Activated T-cell treated with anti-CD3 and anti-CD28 coated beads for 24 hours (primary cell): ENCODE measurements at regions not wholly inside any gene's neighbourhood (a gene's known extent, or its start where the extent isn't known, plus 50 kb on each side); places are given as distances from the start of the nearest gene placed in this dataset.

Experiments
- DNase-seq: peaks from one replicate; pipeline ENCODE4 v3.0.0-alpha.2; 2020; ENCODE audit warnings: low read depth

DNA sequence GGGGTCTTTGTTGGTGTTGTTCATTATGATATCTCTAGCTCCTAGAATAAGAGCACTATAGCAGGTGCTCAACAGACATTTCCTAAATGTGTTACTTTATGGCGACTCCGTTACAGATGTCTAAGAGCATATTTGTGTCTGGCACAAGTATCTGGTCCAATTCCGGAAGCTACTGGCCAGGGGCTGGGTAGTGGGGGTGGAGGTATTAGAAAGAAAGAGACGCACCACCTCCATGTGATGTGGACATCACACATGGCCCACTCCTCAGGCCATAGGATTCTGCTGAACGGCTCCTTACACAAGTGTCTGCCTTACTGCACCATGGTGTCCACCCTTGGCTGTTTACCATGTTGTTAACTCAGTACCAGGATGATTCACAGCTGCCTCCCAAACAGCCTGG lies 296.8 kb upstream of the MKI67 start:
- no peak for DNase-seq

DNA sequence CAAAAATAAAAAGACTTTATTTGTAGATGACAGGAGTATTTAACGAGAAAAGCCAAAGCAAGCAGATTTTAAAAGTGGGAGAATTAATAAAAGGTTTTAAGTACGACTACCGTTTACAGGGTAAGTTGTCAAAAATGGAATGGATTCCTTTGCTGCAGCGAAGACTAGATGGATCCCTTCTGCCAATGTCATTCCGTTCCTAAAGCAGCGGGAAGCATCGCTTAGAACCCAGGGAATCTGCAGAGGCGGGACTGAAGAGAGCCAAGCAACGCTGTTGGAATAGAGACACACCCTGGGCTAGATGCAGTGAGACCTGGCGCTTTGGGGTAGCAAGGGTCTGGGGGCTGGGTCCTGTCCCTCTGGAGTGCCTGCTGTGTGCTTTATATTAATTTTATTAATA lies 303.1 kb upstream of the MKI67 start:
- no peak for DNase-seq

GRCh38 chr10:128429835-128430513 lies 303.8 kb upstream of the MKI67 start:
- DNase-seq = no peak

DNA sequence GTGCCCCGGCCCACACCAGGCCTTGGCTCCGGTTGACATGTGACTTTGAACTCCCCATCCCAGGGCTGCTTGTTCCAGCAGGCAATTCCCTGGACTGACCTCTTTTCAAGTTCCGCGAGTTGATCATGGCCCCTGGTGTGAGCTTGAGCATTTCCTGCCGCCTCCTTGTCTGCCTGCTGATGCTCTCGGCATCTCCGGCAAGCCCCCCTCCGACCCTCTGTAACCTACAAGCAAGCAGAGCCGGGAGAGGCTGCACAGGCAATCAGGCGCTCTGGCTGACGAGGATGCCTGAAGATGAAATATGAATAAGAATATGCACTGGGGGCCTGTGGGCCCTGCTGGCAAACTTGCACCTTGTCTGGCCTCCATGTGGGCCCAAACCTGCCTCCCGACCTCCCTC lies 304.9 kb upstream of the MKI67 start:
- no peak for DNase-seq

GRCh38 chr10:128431506-128431905 lies 305.3 kb upstream of the MKI67 start:
- DNase-seq = no peak

DNA sequence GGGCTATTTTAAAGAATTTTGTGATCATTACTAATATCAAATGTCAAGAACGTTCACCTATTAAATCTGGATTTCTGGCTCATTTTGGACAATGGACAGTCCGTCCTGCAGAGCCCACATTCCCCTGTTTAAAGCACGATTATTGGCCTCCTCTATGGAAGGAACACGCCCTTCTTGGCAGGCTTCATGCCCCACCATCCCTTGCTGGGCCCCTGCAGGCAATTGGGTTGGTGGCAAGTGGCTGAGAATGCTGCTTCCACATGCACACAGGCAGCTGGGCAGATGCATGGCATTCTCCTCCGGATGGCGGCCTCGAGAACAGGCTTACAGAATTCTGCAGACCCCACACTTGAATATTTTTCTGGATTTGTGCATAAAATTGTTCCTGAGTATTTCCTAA lies 305.8 kb upstream of the MKI67 start:
- DNase-seq = no peak

GRCh38 chr10:128432423-128432822 lies 306.2 kb upstream of the MKI67 start:
- DNase-seq = no peak

DNA sequence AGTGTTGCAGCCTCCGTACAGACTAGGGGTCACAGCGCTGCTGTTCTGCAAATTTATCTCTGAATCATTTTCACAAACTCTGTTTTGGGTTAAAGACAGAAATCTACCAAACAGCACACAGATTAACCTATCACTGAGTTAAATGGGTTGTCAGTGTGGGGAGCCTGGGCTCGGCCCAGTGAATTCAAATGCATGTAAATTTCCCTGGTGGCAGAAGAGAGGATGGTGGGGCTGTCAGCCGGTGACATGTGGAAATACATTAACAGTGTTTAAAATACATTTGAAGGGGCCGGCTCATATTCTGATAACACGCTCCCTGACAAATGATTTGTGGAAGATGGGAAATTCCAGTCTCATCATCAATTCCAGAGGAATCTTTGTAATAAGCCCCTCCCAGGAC lies 309.6 kb upstream of the MKI67 start:
- no peak for DNase-seq

DNA sequence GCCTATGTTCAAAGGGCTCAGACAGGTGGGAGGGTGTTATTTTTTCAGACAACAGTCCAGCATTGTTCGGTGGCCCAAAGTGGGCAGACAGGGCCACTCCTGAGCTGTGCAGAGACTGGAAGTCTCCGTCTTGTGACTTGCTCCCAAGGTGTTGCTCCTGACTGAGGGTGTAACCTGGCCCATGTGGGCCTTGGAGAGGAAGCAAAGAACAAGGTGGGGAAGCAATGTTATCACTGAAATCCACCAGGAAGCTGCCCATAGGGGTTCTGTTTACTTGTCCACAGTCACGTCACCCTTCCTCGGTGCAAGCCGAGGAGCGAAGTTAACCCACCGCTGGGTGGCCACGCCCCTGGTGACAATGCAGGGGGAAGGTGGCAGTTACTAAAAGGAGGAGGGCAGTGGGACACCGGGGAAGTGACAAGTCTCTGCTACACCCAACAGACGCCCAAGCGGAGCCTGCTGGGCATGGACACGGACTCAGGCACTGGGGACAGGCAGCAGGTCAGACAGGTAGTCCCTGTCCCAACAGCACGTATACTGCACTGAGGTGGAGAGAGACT lies 311.6 kb upstream of the MKI67 start:
- DNase-seq = no peak

DNA sequence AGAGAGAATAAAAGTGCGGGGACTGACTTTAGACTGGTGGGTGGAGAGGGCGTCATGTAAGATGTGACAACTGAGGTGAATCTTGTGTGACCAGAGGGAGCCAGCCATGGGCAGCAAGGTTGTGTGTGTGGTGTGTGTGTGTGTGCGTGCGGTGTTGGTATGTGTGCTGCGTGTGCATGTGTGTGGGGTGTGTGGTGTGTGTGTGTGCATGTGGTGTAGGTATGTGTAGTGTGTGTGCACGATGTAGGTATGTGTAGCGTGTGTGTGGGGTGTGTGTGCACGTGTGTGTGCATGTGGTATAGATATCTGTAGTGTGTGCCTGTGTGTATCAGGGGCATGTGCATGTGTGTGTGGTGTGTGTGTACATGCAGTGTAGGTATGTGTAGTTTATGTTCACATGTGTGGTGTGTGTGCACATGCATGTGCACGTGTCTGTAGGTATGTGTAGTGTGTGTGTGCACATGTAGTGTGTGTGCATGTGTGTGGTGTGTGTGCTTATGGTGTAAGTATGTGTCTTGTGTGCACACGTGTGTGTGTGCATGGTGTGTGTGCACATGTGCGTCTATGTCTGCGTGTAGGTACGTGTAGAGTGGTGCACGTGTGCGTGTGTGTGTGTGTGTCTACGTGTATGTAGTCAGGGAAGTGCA lies 312.3 kb upstream of the MKI67 start:
- DNase-seq = no peak

DNA sequence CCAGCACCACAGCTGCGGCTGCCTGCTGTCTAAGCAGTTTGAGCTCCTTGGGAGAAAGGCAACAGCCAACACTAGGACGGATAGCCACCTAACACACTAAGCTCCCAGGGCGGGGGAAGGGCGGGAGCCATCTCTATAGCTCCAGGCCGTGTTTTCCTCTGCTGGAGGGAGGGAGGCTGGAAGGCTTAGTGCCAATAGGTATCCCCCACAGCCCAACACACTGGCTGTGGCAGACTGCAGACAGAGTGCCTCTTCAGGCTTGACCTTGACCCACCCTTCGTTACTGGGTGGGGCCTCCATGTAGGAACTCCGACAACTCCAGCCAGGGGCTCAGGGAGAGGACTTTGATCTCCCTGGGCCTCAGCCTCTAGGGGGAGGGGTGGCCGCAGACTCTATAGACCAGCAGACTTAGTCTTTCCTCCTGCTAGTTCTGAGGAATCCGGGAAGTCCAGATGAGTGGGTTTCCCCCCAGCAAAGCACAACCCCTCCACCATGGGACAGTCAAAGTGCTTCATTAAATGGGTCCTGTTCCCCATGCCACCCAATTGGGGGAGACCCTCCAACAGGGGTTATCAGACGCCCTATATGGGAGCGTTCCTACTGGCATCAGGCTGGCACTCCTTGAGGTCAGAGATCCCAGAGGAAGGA lies 314.4 kb upstream of the MKI67 start:
- no peak for DNase-seq

DNA sequence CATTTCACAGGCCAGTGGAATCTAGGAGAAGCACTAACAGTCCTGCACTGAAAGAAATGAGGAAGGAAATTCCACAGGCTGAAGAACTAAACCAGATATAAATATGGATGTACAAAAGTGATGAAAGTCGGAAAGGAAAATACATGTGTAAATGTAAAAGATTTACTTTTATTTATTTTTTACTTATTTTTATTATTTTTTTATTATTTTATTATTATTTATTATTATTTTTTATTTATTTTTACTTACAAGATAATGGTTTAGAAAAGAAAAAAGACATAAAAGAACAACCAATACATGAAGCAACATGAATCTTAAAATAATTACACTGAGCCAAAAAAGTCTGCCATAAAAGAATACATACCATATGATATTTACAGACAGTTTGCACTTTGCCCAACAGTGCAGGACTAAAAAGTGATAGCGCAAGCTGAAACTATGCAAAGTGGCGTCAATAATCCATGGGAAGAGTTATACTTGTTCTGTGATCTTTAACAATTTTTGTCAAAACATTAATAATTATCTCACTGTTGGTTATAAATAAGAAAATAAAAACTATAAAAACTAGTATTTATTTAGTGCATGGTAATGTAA lies 317.8 kb upstream of the MKI67 start:
- DNase-seq = no peak

GRCh38 chr10:128448796-128449195 lies 322.6 kb upstream of the MKI67 start:
- DNase-seq = no peak

DNA sequence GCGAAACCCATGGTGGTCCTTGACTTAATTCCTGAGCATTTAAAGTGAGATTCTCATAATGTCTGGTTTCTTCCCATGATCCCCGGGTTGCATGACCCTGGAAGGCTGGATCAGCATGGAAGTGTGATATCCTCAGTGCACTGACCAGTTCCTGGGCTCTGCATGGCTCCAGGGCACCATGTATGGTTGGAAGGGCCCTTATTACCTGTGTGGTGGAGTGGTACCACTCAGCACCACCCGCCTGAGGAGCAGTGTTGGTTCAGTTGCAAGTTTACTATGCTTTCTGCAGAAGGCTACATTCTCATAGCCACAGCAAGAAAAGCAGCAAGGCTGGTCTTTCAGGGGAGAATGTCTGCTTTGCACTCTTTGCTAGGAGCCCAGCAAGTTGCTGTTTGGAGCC lies 325.7 kb upstream of the MKI67 start:
- DNase-seq = no peak

GRCh38 chr10:128456271-128456670 lies 330.0 kb upstream of the MKI67 start:
- DNase-seq = no peak

- no peak for DNase-seq
Observed at GRCh38 chr10:128457136-128457535, 330.9 kb upstream of the MKI67 start.

DNA sequence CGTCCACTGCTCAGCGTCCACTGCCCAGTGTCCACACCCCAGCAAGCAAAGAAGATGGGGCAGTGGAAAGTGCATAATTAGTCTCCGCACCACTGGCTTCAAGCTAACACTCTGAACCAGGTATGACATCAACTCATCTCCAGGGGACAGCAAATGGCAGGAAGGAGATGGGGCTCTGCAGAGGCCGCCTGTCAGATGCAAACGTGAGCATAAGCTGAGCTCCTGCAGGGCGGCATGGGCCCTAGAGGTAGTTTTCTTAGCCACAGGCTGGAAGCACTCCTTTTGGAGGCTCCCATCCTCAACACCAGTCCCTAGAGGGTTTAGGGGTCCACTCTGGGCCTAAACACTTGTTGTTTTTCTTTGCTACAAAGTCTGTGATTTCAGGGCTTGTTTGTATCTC lies 335.8 kb upstream of the MKI67 start:
- no peak for DNase-seq

DNA sequence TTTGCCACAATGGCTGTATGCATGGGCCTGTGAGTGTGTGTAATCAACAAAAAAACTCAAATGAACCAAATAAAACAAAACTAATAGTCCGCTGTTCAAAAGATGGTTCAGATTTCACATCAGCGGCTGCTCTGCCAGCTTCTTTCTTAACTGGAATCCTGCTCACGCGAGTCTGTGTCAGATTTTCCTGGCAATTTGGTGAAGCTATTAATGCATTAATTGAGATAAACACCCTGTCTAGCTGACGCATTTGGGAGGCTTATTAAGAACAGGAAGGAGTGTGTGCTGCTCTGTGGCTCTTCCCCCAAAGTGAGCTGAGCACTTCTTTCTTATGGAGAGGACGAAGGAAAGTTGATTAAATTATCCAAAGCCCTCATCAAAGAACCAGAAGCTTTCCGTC lies 336.6 kb upstream of the MKI67 start:
- DNase-seq = no peak

DNA sequence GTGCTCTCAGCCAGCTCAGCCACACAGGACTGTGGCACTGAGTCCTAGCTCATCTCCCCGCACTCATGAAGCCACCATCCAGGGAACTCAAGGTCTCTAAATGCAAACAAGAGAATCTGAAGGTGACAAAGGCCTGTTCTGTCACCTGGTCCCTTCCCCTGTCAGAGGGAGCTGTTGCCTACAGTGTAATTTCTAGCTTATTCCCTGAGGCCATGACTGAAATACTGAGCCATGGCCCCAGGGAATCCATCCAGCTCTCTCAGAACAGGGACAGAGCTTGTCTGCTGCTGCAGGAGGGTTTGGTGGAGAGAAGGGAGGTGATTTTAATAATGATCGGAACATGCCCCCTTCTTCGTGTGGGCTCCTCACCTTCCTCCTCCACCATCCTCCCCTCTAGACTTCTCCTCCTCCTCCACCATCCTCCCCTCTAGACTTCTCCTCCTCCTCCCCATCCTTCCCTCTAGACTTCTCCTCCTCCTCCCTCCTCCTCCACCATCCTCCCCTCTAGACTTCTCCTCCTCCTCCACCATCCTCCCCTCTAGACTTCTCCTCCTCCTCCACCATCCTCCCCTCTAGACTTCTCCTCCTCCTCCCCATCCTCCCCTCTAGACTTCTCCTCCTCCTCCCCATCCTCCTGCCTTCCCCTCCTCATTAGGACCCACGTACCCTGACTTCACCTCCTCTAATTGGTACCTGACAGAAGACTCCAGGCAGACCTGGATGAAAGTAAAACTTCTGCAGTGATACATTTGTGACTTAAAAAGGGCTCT lies 338.0 kb upstream of the MKI67 start:
- peak; percentile 31 for DNase-seq

DNA sequence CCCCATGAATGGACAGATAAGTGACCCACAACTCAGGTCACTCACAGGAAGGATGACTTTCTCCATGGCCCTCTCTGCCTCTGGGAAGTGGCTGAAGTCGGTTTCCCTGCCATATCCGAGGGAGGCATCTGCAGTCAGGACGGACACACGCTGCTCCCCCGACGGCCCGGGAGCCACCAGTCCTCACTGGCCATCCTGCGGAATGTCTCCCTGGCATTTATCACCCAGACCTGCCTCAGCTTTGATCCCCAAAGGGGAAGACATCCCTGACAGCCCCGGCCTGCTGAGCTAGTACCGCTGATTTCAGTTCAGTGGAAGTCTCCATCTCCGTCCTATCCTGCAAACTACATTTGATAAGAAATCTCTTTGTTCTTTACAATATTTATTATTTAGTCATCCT lies 339.5 kb upstream of the MKI67 start:
- no peak for DNase-seq

DNA sequence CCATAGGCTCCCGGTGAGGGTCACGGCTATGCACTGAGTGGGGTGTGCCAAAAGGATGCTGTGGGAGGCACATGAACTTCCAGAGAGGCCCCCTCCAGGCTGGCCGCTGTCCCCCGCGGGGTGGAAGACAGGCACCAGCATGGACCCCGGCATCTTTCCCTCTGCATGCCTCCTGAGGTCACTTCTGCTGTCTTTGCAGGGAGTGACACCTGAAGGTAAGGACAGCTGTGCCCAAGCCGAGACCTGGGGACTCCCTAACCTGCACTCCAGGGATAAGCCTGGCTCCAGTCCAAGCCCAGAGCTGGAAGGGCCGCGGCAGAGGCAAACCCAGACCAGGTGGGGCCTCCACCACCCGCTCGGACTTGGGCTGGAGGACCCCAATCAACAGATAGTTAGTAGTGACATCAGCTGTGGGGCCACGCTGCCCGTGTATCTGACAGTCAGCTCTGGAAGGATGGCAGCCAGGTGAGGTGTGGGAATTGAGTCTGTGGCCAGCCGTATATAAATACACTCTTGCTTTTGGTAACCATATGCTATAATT lies 340.7 kb upstream of the MKI67 start:
- no peak for DNase-seq

DNA sequence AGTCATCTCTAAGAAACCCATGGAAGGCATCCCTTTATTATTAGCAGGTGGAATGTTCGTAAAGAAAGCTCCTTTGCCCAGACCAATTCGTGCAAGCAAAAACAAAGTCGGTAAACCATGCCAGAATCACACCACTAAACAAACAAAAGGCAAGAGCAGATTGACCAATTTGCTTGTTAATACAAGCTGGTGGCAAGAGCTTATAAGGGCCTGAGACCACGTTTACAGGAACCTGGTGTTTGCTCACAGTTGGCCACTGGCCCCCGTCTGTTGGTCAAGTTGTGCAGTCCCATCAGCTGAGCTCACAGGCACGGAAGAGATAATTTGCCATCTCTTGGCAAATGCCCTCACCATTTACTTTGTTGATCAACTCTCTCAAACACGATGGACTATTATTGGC lies 342.2 kb upstream of the MKI67 start:
- DNase-seq = no peak
